ENCODE measurements at regions not wholly inside any gene's neighbourhood (a gene's known extent, or its start where the extent isn't known, plus 50 kb on each side); places are given as distances from the start of the nearest gene placed in this dataset.

- Histone ChIP-seq H3K9ac (ENCODE audit: low read depth, low read length) (no peak overlapping the region), H3K36me3 (ENCODE audit: control insufficient read depth, insufficient read depth, low read length) (no peaks in the 10 kb centered on the region), H3K9me3 (ENCODE audit: control insufficient read depth, insufficient read depth, low read length) (no peaks in the 10 kb centered on the region), H3K4me3 (ENCODE audit: low read depth, low read length) (no peak overlapping the region), H3K4me1 (ENCODE audit: control insufficient read depth, insufficient read depth, low read length) (peaks cover 14% of the 10 kb centered on the region), H3K27me3 (ENCODE audit: control insufficient read depth, insufficient read depth, low read length) (peaks cover 35% of the 10 kb centered on the region)
Observed at GRCh38 chr9:99602854-99603253, 218.8 kb upstream of the NR4A3 start.

GRCh38 chr9:99605016-99605743, 216.5 kb upstream of the NR4A3 start:
- H3K9me3 ChIP-seq (ENCODE audit: control insufficient read depth, insufficient read depth, low read length): no peaks in the 10 kb centered on the region
- H3K27me3 ChIP-seq (ENCODE audit: control insufficient read depth, insufficient read depth, low read length): peaks cover 41% of the 10 kb centered on the region
- H3K9ac ChIP-seq (ENCODE audit: low read depth, low read length): no peak overlapping the region
- no peaks in the 10 kb centered on the region for H3K36me3 ChIP-seq (ENCODE audit: control insufficient read depth, insufficient read depth, low read length)
- peaks cover 16% of the 10 kb centered on the region for H3K4me1 ChIP-seq (ENCODE audit: control insufficient read depth, insufficient read depth, low read length)
- H3K4me3 ChIP-seq (ENCODE audit: low read depth, low read length): no peak overlapping the region

- Histone ChIP-seq H3K27me3 (ENCODE audit: control insufficient read depth, insufficient read depth, low read length) (peaks cover 42% of the 10 kb centered on the region), H3K9me3 (ENCODE audit: control insufficient read depth, insufficient read depth, low read length) (no peaks in the 10 kb centered on the region), H3K4me1 (ENCODE audit: control insufficient read depth, insufficient read depth, low read length) (peaks cover 16% of the 10 kb centered on the region), H3K9ac (ENCODE audit: low read depth, low read length) (no peak overlapping the region), H3K4me3 (ENCODE audit: low read depth, low read length) (no peak overlapping the region), H3K36me3 (ENCODE audit: control insufficient read depth, insufficient read depth, low read length) (no peaks in the 10 kb centered on the region)
Observed at GRCh38 chr9:99606296-99606695, 215.4 kb upstream of the NR4A3 start.

GRCh38 chr9:99606957-99607356, 214.7 kb upstream of the NR4A3 start:
- peaks cover 16% of the 10 kb centered on the region for H3K4me1 ChIP-seq (ENCODE audit: control insufficient read depth, insufficient read depth, low read length)
- H3K4me3 ChIP-seq (ENCODE audit: low read depth, low read length): no peak overlapping the region

GRCh38 chr9:99607842-99608448, 213.7 kb upstream of the NR4A3 start:
- Histone ChIP-seq H3K4me3 (ENCODE audit: low read depth, low read length) (no peak overlapping the region), H3K36me3 (ENCODE audit: control insufficient read depth, insufficient read depth, low read length) (no peaks in the 10 kb centered on the region), H3K9me3 (ENCODE audit: control insufficient read depth, insufficient read depth, low read length) (no peaks in the 10 kb centered on the region), H3K4me1 (ENCODE audit: control insufficient read depth, insufficient read depth, low read length) (peaks cover 16% of the 10 kb centered on the region), H3K27me3 (ENCODE audit: control insufficient read depth, insufficient read depth, low read length) (peaks cover 42% of the 10 kb centered on the region), H3K9ac (ENCODE audit: low read depth, low read length) (no peak overlapping the region)

More at GRCh38 chr9:99606957-99607356, 214.7 kb upstream of the NR4A3 start:
- H3K9me3 ChIP-seq (ENCODE audit: control insufficient read depth, insufficient read depth, low read length): no peaks in the 10 kb centered on the region
- no peaks in the 10 kb centered on the region for H3K36me3 ChIP-seq (ENCODE audit: control insufficient read depth, insufficient read depth, low read length)
- H3K9ac ChIP-seq (ENCODE audit: low read depth, low read length): no peak overlapping the region
- H3K27me3 ChIP-seq (ENCODE audit: control insufficient read depth, insufficient read depth, low read length): peaks cover 42% of the 10 kb centered on the region

- no peaks in the 10 kb centered on the region for H3K4me1 ChIP-seq (ENCODE audit: control insufficient read depth, insufficient read depth, low read length)
- H3K4me3 ChIP-seq (ENCODE audit: low read depth, low read length): no peak overlapping the region
- H3K9ac ChIP-seq (ENCODE audit: low read depth, low read length): no peak overlapping the region
- no peaks in the 10 kb centered on the region for H3K9me3 ChIP-seq (ENCODE audit: control insufficient read depth, insufficient read depth, low read length)
- no peaks in the 10 kb centered on the region for H3K36me3 ChIP-seq (ENCODE audit: control insufficient read depth, insufficient read depth, low read length)
- H3K27me3 ChIP-seq (ENCODE audit: control insufficient read depth, insufficient read depth, low read length): peaks cover 6% of the 10 kb centered on the region
Observed at GRCh38 chr9:99614341-99614740, 207.3 kb upstream of the NR4A3 start.

GRCh38 chr9:99621040-99621439, 200.6 kb upstream of the NR4A3 start:
- no peaks in the 10 kb centered on the region for H3K9me3 ChIP-seq (ENCODE audit: control insufficient read depth, insufficient read depth, low read length)

GRCh38 chr9:99622679-99623078, 199.0 kb upstream of the NR4A3 start:
- Histone ChIP-seq H3K9ac (ENCODE audit: low read depth, low read length) (no peak overlapping the region), H3K9me3 (ENCODE audit: control insufficient read depth, insufficient read depth, low read length) (no peaks in the 10 kb centered on the region), H3K4me3 (ENCODE audit: low read depth, low read length) (no peak overlapping the region), H3K4me1 (ENCODE audit: control insufficient read depth, insufficient read depth, low read length) (no peaks in the 10 kb centered on the region), H3K27me3 (ENCODE audit: control insufficient read depth, insufficient read depth, low read length) (no peaks in the 10 kb centered on the region), H3K36me3 (ENCODE audit: control insufficient read depth, insufficient read depth, low read length) (no peaks in the 10 kb centered on the region)

More at GRCh38 chr9:99621040-99621439, 200.6 kb upstream of the NR4A3 start:
- H3K36me3 ChIP-seq (ENCODE audit: control insufficient read depth, insufficient read depth, low read length): no peaks in the 10 kb centered on the region
- no peak overlapping the region for H3K4me3 ChIP-seq (ENCODE audit: low read depth, low read length)
- no peaks in the 10 kb centered on the region for H3K4me1 ChIP-seq (ENCODE audit: control insufficient read depth, insufficient read depth, low read length)
- no peak overlapping the region for H3K9ac ChIP-seq (ENCODE audit: low read depth, low read length)
- no peaks in the 10 kb centered on the region for H3K27me3 ChIP-seq (ENCODE audit: control insufficient read depth, insufficient read depth, low read length)

- H3K4me3 ChIP-seq (ENCODE audit: low read depth, low read length): no peak overlapping the region
- H3K9ac ChIP-seq (ENCODE audit: low read depth, low read length): no peak overlapping the region
- no peaks in the 10 kb centered on the region for H3K4me1 ChIP-seq (ENCODE audit: control insufficient read depth, insufficient read depth, low read length)
Observed at GRCh38 chr9:99623780-99624364, 197.8 kb upstream of the NR4A3 start.

GRCh38 chr9:99624499-99625233, 197.0 kb upstream of the NR4A3 start:
- no peaks in the 10 kb centered on the region for H3K27me3 ChIP-seq (ENCODE audit: control insufficient read depth, insufficient read depth, low read length)
- H3K4me3 ChIP-seq (ENCODE audit: low read depth, low read length): no peak overlapping the region
- H3K9ac ChIP-seq (ENCODE audit: low read depth, low read length): no peak overlapping the region
- H3K4me1 ChIP-seq (ENCODE audit: control insufficient read depth, insufficient read depth, low read length): no peaks in the 10 kb centered on the region
- no peaks in the 10 kb centered on the region for H3K36me3 ChIP-seq (ENCODE audit: control insufficient read depth, insufficient read depth, low read length)
- H3K9me3 ChIP-seq (ENCODE audit: control insufficient read depth, insufficient read depth, low read length): no peaks in the 10 kb centered on the region

More at GRCh38 chr9:99623780-99624364, 197.8 kb upstream of the NR4A3 start:
- H3K9me3 ChIP-seq (ENCODE audit: control insufficient read depth, insufficient read depth, low read length): no peaks in the 10 kb centered on the region
- H3K36me3 ChIP-seq (ENCODE audit: control insufficient read depth, insufficient read depth, low read length): no peaks in the 10 kb centered on the region
- H3K27me3 ChIP-seq (ENCODE audit: control insufficient read depth, insufficient read depth, low read length): no peaks in the 10 kb centered on the region

- Histone ChIP-seq H3K4me3 (ENCODE audit: low read depth, low read length) (no peak overlapping the region), H3K9ac (ENCODE audit: low read depth, low read length) (no peak overlapping the region), H3K9me3 (ENCODE audit: control insufficient read depth, insufficient read depth, low read length) (no peaks in the 10 kb centered on the region), H3K27me3 (ENCODE audit: control insufficient read depth, insufficient read depth, low read length) (no peaks in the 10 kb centered on the region), H3K36me3 (ENCODE audit: control insufficient read depth, insufficient read depth, low read length) (no peaks in the 10 kb centered on the region), H3K4me1 (ENCODE audit: control insufficient read depth, insufficient read depth, low read length) (no peaks in the 10 kb centered on the region)
Observed at GRCh38 chr9:99626426-99626825, 195.3 kb upstream of the NR4A3 start.
